WTC11 (cell line): ENCODE measurements at regions not wholly inside any gene's neighbourhood (a gene's known extent, or its start where the extent isn't known, plus 50 kb on each side); places are given as distances from the start of the nearest gene placed in this dataset.

Source experiments
- ATAC-seq: fragments of 200-7000 bp; cut with Tn5 transposase; 2 replicates; pipeline ENCODE4 v1.10.0; 2021; ENCODE audit warnings: mild to moderate bottlenecking, moderate library complexity
- CTCF ChIA-PET: fragments of 300-600 bp; sonication (Branson Sonifier 250); formaldehyde crosslinking; loops from one replicate; lab custom pipeline; 2021; ENCODE audit warnings: antibody characterized with exemption; lab: Charles Lee
- POLR2A ChIA-PET: fragments of 350-600 bp; sonication (Branson Sonifier 250); formaldehyde crosslinking; loops from one replicate; lab custom pipeline; 2021; ENCODE audit warnings: antibody characterized with exemption; lab: Charles Lee
- DNase-seq: peaks from one replicate; pipeline ENCODE4 v3.0.0; 2021; ENCODE audit warnings: low spot score
- H3K27ac Mint-ChIP-seq: 2 replicates; pipeline ENCODE4 v1.8.0; 2021; ENCODE audit warnings: mixed read lengths
- H3K27me3 Mint-ChIP-seq: 2 replicates; pipeline ENCODE4 v1.8.0; 2021; ENCODE audit warnings: low read depth, mild to moderate bottlenecking, moderate library complexity, mixed read lengths
- H3K36me3 Mint-ChIP-seq: 2 replicates; pipeline ENCODE4 v1.8.0; 2021; ENCODE audit warnings: mixed read lengths
- H3K4me1 Mint-ChIP-seq: 2 replicates; pipeline ENCODE4 v1.8.0; 2022; ENCODE audit warnings: mixed read lengths
- H3K4me3 Mint-ChIP-seq: 2 replicates; pipeline ENCODE4 v1.8.0; 2021; ENCODE audit warnings: mild to moderate bottlenecking, moderate library complexity, mixed read lengths
- H3K9me3 Mint-ChIP-seq: 2 replicates; pipeline ENCODE4 v1.8.0; 2021; ENCODE audit warnings: mixed read lengths
- E2F1 ChIP-seq: sonication (generic); formaldehyde crosslinking; IDR thresholded peaks from 2 replicates; pipeline ENCODE4 v1.8.0; 2022; ENCODE audit warnings: mild to moderate bottlenecking, missing genetic modification reagents
- ELF4 ChIP-seq: sonication (generic); formaldehyde crosslinking; IDR thresholded peaks from 2 replicates; pipeline ENCODE4 v1.8.1; 2022; ENCODE audit warnings: low read depth, mild to moderate bottlenecking, moderate library complexity, missing genetic modification reagents
- FOXP4 ChIP-seq: sonication (generic); formaldehyde crosslinking; IDR thresholded peaks from 2 replicates; pipeline ENCODE4 v1.8.0; 2022; ENCODE audit warnings: mild to moderate bottlenecking, missing genetic modification reagents
- HMGA2 ChIP-seq: fragments of 250-450 bp; sonication (Bioruptor Pico); IDR thresholded peaks from 2 replicates; pipeline ENCODE4 v1.4.0; 2021; ENCODE audit warnings: mild to moderate bottlenecking, moderate library complexity
- HMGXB4 ChIP-seq: sonication (generic); formaldehyde crosslinking; IDR thresholded peaks from 2 replicates; pipeline ENCODE4 v1.8.1; 2023; ENCODE audit warnings: mild to moderate bottlenecking, moderate library complexity, missing genetic modification reagents
- IRF2 ChIP-seq: sonication (generic); formaldehyde crosslinking; IDR thresholded peaks from 2 replicates; pipeline ENCODE4 v1.8.0; 2022; ENCODE audit warnings: low read depth, missing genetic modification reagents, borderline replicate concordance
- JUN ChIP-seq: sonication (generic); formaldehyde crosslinking; IDR thresholded peaks from 2 replicates; pipeline ENCODE4 v1.8.0; 2023; ENCODE audit warnings: mild to moderate bottlenecking, missing genetic modification reagents
- NR1H2 ChIP-seq: sonication (generic); formaldehyde crosslinking; IDR thresholded peaks from 2 replicates; pipeline ENCODE4 v1.9.0; 2021; ENCODE audit warnings: mild to moderate bottlenecking, moderate library complexity, missing genetic modification reagents
- NR3C1 ChIP-seq: sonication (generic); formaldehyde crosslinking; conservative IDR thresholded peaks from 2 replicates; pipeline ENCODE4 v1.8.1; 2023; ENCODE audit warnings: low read depth, mild to moderate bottlenecking, missing genetic modification reagents
- SMAD3 ChIP-seq: sonication (generic); formaldehyde crosslinking; IDR thresholded peaks from 2 replicates; pipeline ENCODE4 v1.8.0; 2022; ENCODE audit warnings: missing genetic modification reagents, mild to moderate bottlenecking, borderline replicate concordance
- TCF7 ChIP-seq: sonication (generic); formaldehyde crosslinking; IDR thresholded peaks from 2 replicates; pipeline ENCODE4 v1.8.0; 2022; ENCODE audit warnings: mild to moderate bottlenecking, low read depth, missing genetic modification reagents, moderate library complexity
- ZNF396 ChIP-seq: fragments of 250-450 bp; sonication (Bioruptor Pico); IDR thresholded peaks from 2 replicates; pipeline ENCODE4 v1.8.0; 2021; ENCODE audit warnings: mild to moderate bottlenecking, moderate library complexity, borderline replicate concordance
- ZNF423 ChIP-seq: fragments of 250-450 bp; sonication (Bioruptor Pico); IDR thresholded peaks from 2 replicates; pipeline ENCODE4 v2.1.2; 2022; ENCODE audit warnings: mild to moderate bottlenecking, moderate library complexity
- ZNF512 ChIP-seq: sonication (generic); formaldehyde crosslinking; IDR thresholded peaks from 2 replicates; pipeline ENCODE4 v1.8.1; 2022; ENCODE audit warnings: missing genetic modification reagents, borderline replicate concordance
- TF ChIP-seq, protein P1 (sequence below): sonication (generic); formaldehyde crosslinking; conservative IDR thresholded peaks from 2 replicates; pipeline ENCODE4 v1.8.1; 2023; ENCODE audit warnings: mild to moderate bottlenecking, low read depth, missing genetic modification reagents, moderate library complexity
- TF ChIP-seq, protein P2 (sequence below): fragments of 250-450 bp; sonication (Bioruptor Pico); IDR thresholded peaks from 2 replicates; pipeline ENCODE4 v1.9.0; 2021; ENCODE audit warnings: mild to moderate bottlenecking
- TF ChIP-seq, protein P3 (sequence below): sonication (generic); formaldehyde crosslinking; IDR thresholded peaks from 2 replicates; pipeline ENCODE4 v1.8.1; 2022; ENCODE audit warnings: mild to moderate bottlenecking, moderate library complexity, missing genetic modification reagents
- TF ChIP-seq, protein P4 (sequence below): sonication (generic); formaldehyde crosslinking; IDR thresholded peaks from 2 replicates; pipeline ENCODE4 v1.8.1; 2023; ENCODE audit warnings: mild to moderate bottlenecking, missing genetic modification reagents
- TF ChIP-seq, protein P5 (sequence below): fragments of 250-450 bp; sonication (Bioruptor Pico); IDR thresholded peaks from 2 replicates; pipeline ENCODE4 v1.8.0; 2021; ENCODE audit warnings: mild to moderate bottlenecking

GRCh38 chr2:17156086-17156485, 362.2 kb downstream of the RAD51AP2 start (continued):
- no peak for TF ChIP-seq ZNF512 (CRISPR knock-in tag)
- no peak for TF ChIP-seq HMGA2 (CRISPR knock-in tag)
- TF ChIP-seq, protein P1, sequence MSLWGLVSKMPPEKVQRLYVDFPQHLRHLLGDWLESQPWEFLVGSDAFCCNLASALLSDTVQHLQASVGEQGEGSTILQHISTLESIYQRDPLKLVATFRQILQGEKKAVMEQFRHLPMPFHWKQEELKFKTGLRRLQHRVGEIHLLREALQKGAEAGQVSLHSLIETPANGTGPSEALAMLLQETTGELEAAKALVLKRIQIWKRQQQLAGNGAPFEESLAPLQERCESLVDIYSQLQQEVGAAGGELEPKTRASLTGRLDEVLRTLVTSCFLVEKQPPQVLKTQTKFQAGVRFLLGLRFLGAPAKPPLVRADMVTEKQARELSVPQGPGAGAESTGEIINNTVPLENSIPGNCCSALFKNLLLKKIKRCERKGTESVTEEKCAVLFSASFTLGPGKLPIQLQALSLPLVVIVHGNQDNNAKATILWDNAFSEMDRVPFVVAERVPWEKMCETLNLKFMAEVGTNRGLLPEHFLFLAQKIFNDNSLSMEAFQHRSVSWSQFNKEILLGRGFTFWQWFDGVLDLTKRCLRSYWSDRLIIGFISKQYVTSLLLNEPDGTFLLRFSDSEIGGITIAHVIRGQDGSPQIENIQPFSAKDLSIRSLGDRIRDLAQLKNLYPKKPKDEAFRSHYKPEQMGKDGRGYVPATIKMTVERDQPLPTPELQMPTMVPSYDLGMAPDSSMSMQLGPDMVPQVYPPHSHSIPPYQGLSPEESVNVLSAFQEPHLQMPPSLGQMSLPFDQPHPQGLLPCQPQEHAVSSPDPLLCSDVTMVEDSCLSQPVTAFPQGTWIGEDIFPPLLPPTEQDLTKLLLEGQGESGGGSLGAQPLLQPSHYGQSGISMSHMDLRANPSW (CRISPR knock-in tag) = no peak
- no peak for TF ChIP-seq HMGXB4
- TF ChIP-seq, protein P2, sequence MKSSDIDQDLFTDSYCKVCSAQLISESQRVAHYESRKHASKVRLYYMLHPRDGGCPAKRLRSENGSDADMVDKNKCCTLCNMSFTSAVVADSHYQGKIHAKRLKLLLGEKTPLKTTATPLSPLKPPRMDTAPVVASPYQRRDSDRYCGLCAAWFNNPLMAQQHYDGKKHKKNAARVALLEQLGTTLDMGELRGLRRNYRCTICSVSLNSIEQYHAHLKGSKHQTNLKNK (CRISPR knock-in tag) = no peak
- TF ChIP-seq, all 79 proteins: peak for 0

GRCh38 chr2:17149945-17150344, 368.3 kb downstream of the RAD51AP2 start:
- H3K27ac Mint-ChIP-seq = no peak overlapping the region
- POLR2A ChIA-PET = no interaction called here
- no peaks in the 10 kb centered on the region for H3K27me3 Mint-ChIP-seq
- ATAC-seq (no peak), DNase-seq (no peak)
- peaks cover 33% of the 10 kb centered on the region for H3K4me1 Mint-ChIP-seq
- CTCF ChIA-PET = no interaction called here
- H3K4me3 Mint-ChIP-seq = no peak overlapping the region
- 0 out of 2 replicates have a peak, but pooled peaks cover 6% of the 10 kb centered on the region for H3K9me3 Mint-ChIP-seq
- H3K36me3 Mint-ChIP-seq = no peaks in the 10 kb centered on the region
- no peak for TF ChIP-seq JUN (CRISPR knock-in tag)
- TF ChIP-seq SMAD3 (CRISPR knock-in tag) = no peak
- TF ChIP-seq TCF7 (CRISPR knock-in tag) = no peak
- no peak for TF ChIP-seq NR3C1 (CRISPR knock-in tag)
- TF ChIP-seq IRF2 = no peak
- TF ChIP-seq ZNF423 = no peak
- TF ChIP-seq, protein P3, sequence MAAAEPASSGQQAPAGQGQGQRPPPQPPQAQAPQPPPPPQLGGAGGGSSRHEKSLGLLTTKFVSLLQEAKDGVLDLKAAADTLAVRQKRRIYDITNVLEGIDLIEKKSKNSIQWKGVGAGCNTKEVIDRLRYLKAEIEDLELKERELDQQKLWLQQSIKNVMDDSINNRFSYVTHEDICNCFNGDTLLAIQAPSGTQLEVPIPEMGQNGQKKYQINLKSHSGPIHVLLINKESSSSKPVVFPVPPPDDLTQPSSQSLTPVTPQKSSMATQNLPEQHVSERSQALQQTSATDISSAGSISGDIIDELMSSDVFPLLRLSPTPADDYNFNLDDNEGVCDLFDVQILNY (CRISPR knock-in tag) = no peak
- no peak for TF ChIP-seq ZNF396
- no peak for TF ChIP-seq FOXP4 (CRISPR knock-in tag)
- TF ChIP-seq ELF4 (CRISPR knock-in tag) = no peak
- TF ChIP-seq E2F1 = no peak
- TF ChIP-seq NR1H2 = no peak
- TF ChIP-seq, protein P4, sequence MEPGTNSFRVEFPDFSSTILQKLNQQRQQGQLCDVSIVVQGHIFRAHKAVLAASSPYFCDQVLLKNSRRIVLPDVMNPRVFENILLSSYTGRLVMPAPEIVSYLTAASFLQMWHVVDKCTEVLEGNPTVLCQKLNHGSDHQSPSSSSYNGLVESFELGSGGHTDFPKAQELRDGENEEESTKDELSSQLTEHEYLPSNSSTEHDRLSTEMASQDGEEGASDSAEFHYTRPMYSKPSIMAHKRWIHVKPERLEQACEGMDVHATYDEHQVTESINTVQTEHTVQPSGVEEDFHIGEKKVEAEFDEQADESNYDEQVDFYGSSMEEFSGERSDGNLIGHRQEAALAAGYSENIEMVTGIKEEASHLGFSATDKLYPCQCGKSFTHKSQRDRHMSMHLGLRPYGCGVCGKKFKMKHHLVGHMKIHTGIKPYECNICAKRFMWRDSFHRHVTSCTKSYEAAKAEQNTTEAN (CRISPR knock-in tag) = no peak
- TF ChIP-seq, protein P1 (CRISPR knock-in tag) = no peak
- TF ChIP-seq, protein P5, sequence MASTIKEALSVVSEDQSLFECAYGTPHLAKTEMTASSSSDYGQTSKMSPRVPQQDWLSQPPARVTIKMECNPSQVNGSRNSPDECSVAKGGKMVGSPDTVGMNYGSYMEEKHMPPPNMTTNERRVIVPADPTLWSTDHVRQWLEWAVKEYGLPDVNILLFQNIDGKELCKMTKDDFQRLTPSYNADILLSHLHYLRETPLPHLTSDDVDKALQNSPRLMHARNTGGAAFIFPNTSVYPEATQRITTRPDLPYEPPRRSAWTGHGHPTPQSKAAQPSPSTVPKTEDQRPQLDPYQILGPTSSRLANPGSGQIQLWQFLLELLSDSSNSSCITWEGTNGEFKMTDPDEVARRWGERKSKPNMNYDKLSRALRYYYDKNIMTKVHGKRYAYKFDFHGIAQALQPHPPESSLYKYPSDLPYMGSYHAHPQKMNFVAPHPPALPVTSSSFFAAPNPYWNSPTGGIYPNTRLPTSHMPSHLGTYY (CRISPR knock-in tag) = no peak
